Gastrocnemius medialis (tissue), 4 donors: ENCODE measurements at regions not wholly inside any gene's neighbourhood (a gene's known extent, or its start where the extent isn't known, plus 50 kb on each side); places are given as distances from the start of the nearest gene placed in this dataset.

Source experiments
- ATAC-seq, 2 donors: fragments of 150-250 bp; one replicate each; pipeline ENCODE4 v1.9.1; 2016
- DNase-seq, 2 donors: peaks; one replicate each; pipeline ENCODE4 v3.0.0-alpha.2; 2019
- H3K27ac ChIP-seq, 4 donors: fragments of 200-600 bp; sonication (generic); 1 replicate in 1 of 4; 2 replicates in 3 of 4; pipeline ENCODE4 v1.5.1; 2016 to 2018; ENCODE audit warnings: mild to moderate bottlenecking in 2 of 4, moderate library complexity in 1 of 4
- H3K27me3 ChIP-seq, 3 donors: fragments of 200-600 bp; sonication (generic) in 2 of 3; 1 replicate in 1 of 3; 2 replicates in 2 of 3; pipeline versions ENCODE4 v1.5.1 to v1.6.0; 2016 to 2019; ENCODE audit warnings: mild to moderate bottlenecking in 1 of 3, moderate library complexity in 1 of 3
- H3K36me3 ChIP-seq, 2 donors: fragments of 200-600 bp; sonication (generic) in 1 of 2; one replicate each; pipeline ENCODE4 v1.5.1; 2017 to 2018
- H3K4me1 ChIP-seq, 2 donors: fragments of 200-600 bp; sonication (generic) in 1 of 2; one replicate each; pipeline ENCODE4 v1.5.1; 2016 to 2017; ENCODE audit warnings: mild to moderate bottlenecking in 2 of 2
- H3K4me3 ChIP-seq, 4 donors: fragments of 200-600 bp; sonication (generic) in 3 of 4; 1 replicate in 1 of 4; 2 replicates in 3 of 4; pipeline ENCODE4 v1.5.1; 2016 to 2019; ENCODE audit warnings: mild to moderate bottlenecking in 2 of 4
- H3K9me3 ChIP-seq, 3 donors: fragments of 200-600 bp; sonication (generic) in 2 of 3; 1 replicate in 1 of 3; 2 replicates in 2 of 3; pipeline ENCODE4 v1.5.1; 2016 to 2019
- POLR2A ChIP-seq, 2 donors: fragments of 450-650 bp; IDR thresholded peaks; one replicate each; pipeline ENCODE4 v1.6.1; 2017; ENCODE audit warnings: antibody characterized with exemption in 2 of 2, mild to moderate bottlenecking in 2 of 2, moderate library complexity in 2 of 2
- in situ Hi-C, 4 donors: fragments of 200-750 bp; cut with MboI; loops; one replicate each; pipeline versions ENCODE4 v1.15.0 to v1.8.0; 2017; ENCODE audit warnings: low sequenced_read_pairs in 4 of 4
- intact Hi-C: fragments of 100-400 bp; cut with DNase I; formaldehyde crosslinking; loops from one replicate; pipeline ENCODE4 v1.15.1; 2023; ENCODE audit warnings: low total_unique reads
- TF ChIP-seq, protein P1 (sequence below), 5 experiments: fragments of 450-650 bp in 3 of 5; fragments of 200-600 bp in 2 of 5; sonication (generic) in 2 of 5; IDR thresholded peaks in 4 of 5; conservative IDR thresholded peaks in 1 of 5; 1 replicate in 4 of 5; 2 replicates in 1 of 5; pipeline ENCODE4 v1.5.1; 2016 to 2019; ENCODE audit warnings: antibody characterized with exemption in 5 of 5, mild to moderate bottlenecking in 3 of 5, moderate library complexity in 3 of 5

DNA sequence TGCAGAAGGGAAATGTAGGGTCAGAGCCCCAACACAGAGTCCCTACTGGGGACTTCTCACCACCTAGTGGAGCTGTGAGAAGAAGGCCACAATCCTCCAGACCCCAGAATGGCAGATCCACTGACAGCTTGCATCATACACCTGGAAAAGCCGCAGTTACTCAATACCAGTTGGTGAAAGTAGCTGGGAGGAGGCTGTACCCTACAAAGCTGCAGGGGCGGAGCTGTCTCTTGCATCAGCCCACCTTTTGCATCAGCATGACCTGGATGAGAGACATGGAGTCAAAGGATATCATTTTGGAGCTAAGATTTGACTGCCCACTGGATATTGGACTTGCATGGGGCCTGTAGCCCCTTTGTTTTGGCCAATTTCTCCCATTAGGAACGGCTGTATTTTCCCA is 237.3 kb downstream of the CALCRL start:
- Histone ChIP-seq H3K36me3 (no peaks in the 10 kb centered on the region), H3K27me3 (no peaks in the 10 kb centered on the region), H3K9me3 (no peaks in the 10 kb centered on the region), H3K4me1 (no peaks in the 10 kb centered on the region), H3K4me3 (no peak overlapping the region), H3K27ac (no peak overlapping the region)
- in situ Hi-C loops, result no loop called here
- DNase-seq, result no peak
- intact Hi-C loops, result no loop called here
- ATAC-seq, result no peak
- TF ChIP-seq, protein P1, sequence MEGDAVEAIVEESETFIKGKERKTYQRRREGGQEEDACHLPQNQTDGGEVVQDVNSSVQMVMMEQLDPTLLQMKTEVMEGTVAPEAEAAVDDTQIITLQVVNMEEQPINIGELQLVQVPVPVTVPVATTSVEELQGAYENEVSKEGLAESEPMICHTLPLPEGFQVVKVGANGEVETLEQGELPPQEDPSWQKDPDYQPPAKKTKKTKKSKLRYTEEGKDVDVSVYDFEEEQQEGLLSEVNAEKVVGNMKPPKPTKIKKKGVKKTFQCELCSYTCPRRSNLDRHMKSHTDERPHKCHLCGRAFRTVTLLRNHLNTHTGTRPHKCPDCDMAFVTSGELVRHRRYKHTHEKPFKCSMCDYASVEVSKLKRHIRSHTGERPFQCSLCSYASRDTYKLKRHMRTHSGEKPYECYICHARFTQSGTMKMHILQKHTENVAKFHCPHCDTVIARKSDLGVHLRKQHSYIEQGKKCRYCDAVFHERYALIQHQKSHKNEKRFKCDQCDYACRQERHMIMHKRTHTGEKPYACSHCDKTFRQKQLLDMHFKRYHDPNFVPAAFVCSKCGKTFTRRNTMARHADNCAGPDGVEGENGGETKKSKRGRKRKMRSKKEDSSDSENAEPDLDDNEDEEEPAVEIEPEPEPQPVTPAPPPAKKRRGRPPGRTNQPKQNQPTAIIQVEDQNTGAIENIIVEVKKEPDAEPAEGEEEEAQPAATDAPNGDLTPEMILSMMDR (IDR thresholded peaks at IDR 0.05 in 4 of 5, conservative IDR thresholded peaks at IDR 0.05 in 1 of 5), result no peak
- no peak for TF ChIP-seq POLR2A (IDR thresholded peaks at IDR 0.05)

DNA sequence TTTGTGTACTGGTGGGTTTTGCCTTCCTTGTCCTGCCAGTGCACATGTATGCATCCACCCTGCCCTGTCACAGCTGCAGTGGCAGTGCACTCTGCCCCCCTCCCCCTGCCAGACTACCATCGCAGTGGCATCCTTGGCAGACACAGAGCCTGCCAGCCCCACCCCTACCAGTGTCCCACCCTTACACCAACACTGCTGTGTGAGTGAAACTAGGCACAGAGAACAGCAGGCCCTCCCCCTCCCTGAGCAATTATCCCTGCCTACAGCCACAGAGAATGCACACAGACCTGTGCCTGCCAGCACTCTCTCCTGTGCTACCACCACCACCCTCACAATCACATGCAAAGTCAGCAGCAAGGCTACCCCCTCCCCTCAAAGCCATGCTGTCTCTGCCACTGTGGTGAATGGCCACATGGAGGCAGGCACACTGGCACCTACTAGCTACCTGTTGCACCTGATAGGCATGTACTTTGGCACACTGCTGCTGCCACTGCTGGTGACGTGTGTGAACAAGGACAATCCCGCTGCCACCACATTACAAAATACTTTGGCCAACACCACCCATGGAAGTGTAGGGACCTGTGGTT is 239.8 kb downstream of the CALCRL start:
- H3K9me3 ChIP-seq, result no peaks in the 10 kb centered on the region
- H3K27me3 ChIP-seq, result no peaks in the 10 kb centered on the region
- no peaks in the 10 kb centered on the region for H3K36me3 ChIP-seq
- H3K4me1 ChIP-seq, result no peaks in the 10 kb centered on the region
- in situ Hi-C loops (no loop called here), intact Hi-C loops (no loop called here)
- ATAC-seq (no peak), DNase-seq (no peak)
- no peak overlapping the region for H3K27ac ChIP-seq
- no peak overlapping the region for H3K4me3 ChIP-seq
- TF ChIP-seq, protein P1 (IDR thresholded peaks at IDR 0.05 in 4 of 5, conservative IDR thresholded peaks at IDR 0.05 in 1 of 5), result no peak
- no peak for TF ChIP-seq POLR2A (IDR thresholded peaks at IDR 0.05)

DNA sequence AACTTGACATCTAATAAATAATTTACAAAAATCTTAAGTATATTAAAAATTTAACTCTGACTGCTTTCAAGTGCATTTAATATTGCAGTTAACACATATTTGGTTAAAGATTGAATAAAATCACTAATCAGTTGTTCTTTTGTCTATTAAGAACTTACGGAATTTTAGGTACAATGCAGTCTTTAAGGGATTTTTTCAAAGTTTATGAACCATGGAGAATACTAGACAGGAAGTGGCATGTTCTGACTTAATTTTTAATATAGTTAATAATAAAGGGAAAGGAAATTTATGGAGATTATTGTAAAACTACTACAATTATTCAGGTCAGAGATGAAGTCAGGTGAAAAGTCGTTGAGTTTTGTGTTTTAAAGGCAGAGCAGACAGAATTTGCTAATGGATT is 240.9 kb downstream of the CALCRL start:
- no peak for DNase-seq
- Histone ChIP-seq H3K27me3 (no peaks in the 10 kb centered on the region), H3K9me3 (no peaks in the 10 kb centered on the region), H3K27ac (no peak overlapping the region), H3K4me3 (no peak overlapping the region), H3K36me3 (no peaks in the 10 kb centered on the region), H3K4me1 (no peaks in the 10 kb centered on the region)
- in situ Hi-C loops (no loop called here), intact Hi-C loops (no loop called here)
- TF ChIP-seq, protein P1 (IDR thresholded peaks at IDR 0.05 in 4 of 5, conservative IDR thresholded peaks at IDR 0.05 in 1 of 5), result no peak
- TF ChIP-seq POLR2A (IDR thresholded peaks at IDR 0.05), result no peak
- no peak for ATAC-seq

DNA sequence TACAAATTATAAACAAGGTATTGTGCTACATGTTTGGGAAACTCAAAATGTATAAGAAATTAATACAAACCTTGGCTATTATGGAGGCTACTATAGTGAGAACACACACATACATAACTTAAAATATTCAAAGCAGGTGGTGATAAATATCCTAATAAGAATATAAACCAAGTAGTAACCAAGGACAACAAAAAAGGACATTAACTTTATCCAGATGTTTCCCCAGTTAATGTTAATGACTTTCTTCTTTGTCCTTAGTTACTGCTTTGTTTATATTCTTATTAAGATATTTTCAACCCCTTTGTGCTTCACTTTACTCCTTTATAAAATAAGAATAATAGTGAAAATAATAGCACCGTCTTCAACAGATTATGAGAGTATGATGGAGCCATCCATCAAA is 241.6 kb downstream of the CALCRL start:
- intact Hi-C loops (no loop called here), in situ Hi-C loops (no loop called here)
- DNase-seq (no peak), ATAC-seq (no peak)
- no peaks in the 10 kb centered on the region for H3K9me3 ChIP-seq
- no peak overlapping the region for H3K4me3 ChIP-seq
- H3K27ac ChIP-seq, result no peak overlapping the region
- H3K36me3 ChIP-seq, result no peaks in the 10 kb centered on the region
- TF ChIP-seq, protein P1 (IDR thresholded peaks at IDR 0.05 in 4 of 5, conservative IDR thresholded peaks at IDR 0.05 in 1 of 5), result no peak
- no peak for TF ChIP-seq POLR2A (IDR thresholded peaks at IDR 0.05)
- no peaks in the 10 kb centered on the region for H3K27me3 ChIP-seq
- no peaks in the 10 kb centered on the region for H3K4me1 ChIP-seq

DNA sequence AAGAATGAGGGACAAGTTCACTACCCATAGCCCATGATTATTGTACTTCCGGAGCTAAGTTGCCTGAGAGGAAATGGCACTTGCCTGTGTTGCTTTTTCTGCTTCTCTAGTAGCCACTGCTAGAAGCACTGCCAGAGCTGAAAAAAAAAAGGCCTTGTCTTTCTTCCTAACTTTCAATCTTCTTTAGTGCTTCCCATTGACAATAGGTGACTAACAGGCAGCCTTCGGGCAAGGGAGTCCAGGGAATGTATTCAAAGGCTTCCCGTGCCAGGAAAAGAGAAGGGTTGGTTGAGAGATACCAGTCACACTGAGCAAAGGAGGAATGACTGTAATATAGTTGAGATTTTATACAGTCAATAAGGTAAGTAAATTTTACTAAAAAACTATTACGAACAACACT is 242.0 kb downstream of the CALCRL start:
- no peaks in the 10 kb centered on the region for H3K4me1 ChIP-seq
- intact Hi-C loops (no loop called here), in situ Hi-C loops (no loop called here)
- no peaks in the 10 kb centered on the region for H3K9me3 ChIP-seq
- no peak for ATAC-seq
- H3K4me3 ChIP-seq, result no peak overlapping the region
- H3K27me3 ChIP-seq, result no peaks in the 10 kb centered on the region
- TF ChIP-seq, protein P1 (IDR thresholded peaks at IDR 0.05 in 4 of 5, conservative IDR thresholded peaks at IDR 0.05 in 1 of 5), result no peak
- no peak for TF ChIP-seq POLR2A (IDR thresholded peaks at IDR 0.05)
- H3K27ac ChIP-seq, result no peak overlapping the region
- DNase-seq, result no peak
- H3K36me3 ChIP-seq, result no peaks in the 10 kb centered on the region
